GM23248 (cell line): ENCODE measurements at regions not wholly inside any gene's neighbourhood (a gene's known extent, or its start where the extent isn't known, plus 50 kb on each side); places are given as distances from the start of the nearest gene placed in this dataset.

Experiments used
- DNase-seq: peaks from one replicate; pipeline ENCODE4 v3.0.0-alpha.2; 2015
- H2AFZ ChIP-seq: fragments of 200-600 bp; sonication (generic); 2 replicates; pipeline ENCODE4 v1.6.1; 2016; ENCODE audit warnings: antibody characterized with exemption
- H3F3A ChIP-seq: fragments of 200-600 bp; sonication (generic); 2 replicates; pipeline ENCODE4 v1.6.1; 2016; ENCODE audit warnings: mild to moderate bottlenecking, antibody characterized with exemption, mixed run types; ENCODE audit not compliant: insufficient read depth
- H3K27ac ChIP-seq: fragments of 200-600 bp; sonication (generic); 2 replicates; pipeline ENCODE4 v1.5.1; 2016; ENCODE audit warnings: mild to moderate bottlenecking
- H3K27me3 ChIP-seq: fragments of 200-600 bp; sonication (generic); replicated peaks from 2 replicates; pipeline ENCODE4 v1.6.1; 2016; ENCODE audit warnings: mild to moderate bottlenecking; ENCODE audit not compliant: insufficient read depth
- H3K36me3 ChIP-seq: fragments of 200-600 bp; sonication (generic); 2 replicates; pipeline ENCODE4 v1.6.1; 2016; ENCODE audit warnings: low read depth, mild to moderate bottlenecking
- H3K4me1 ChIP-seq: fragments of 200-600 bp; sonication (generic); 2 replicates; pipeline ENCODE4 v1.6.1; 2016; ENCODE audit warnings: mild to moderate bottlenecking; ENCODE audit not compliant: insufficient read depth
- H3K4me2 ChIP-seq: fragments of 200-600 bp; sonication (generic); one replicate; pipeline ENCODE4 v1.6.1; 2016; ENCODE audit warnings: mild to moderate bottlenecking; ENCODE audit not compliant: unreplicated experiment
- H3K4me3 ChIP-seq: fragments of 200-600 bp; sonication (generic); 2 replicates; pipeline ENCODE4 v1.5.1; 2016; ENCODE audit warnings: mild to moderate bottlenecking
- H3K79me2 ChIP-seq: fragments of 200-600 bp; sonication (generic); 2 replicates; pipeline ENCODE4 v1.6.1; 2016; ENCODE audit warnings: mild to moderate bottlenecking; ENCODE audit not compliant: insufficient read depth
- H3K9ac ChIP-seq: fragments of 200-600 bp; sonication (generic); 2 replicates; pipeline ENCODE4 v1.6.1; 2016; ENCODE audit warnings: mild to moderate bottlenecking
- H3K9me2 ChIP-seq: fragments of 200-600 bp; sonication (generic); 2 replicates; pipeline ENCODE4 v1.6.1; 2016; ENCODE audit warnings: mixed run types, mild to moderate bottlenecking, moderate library complexity; ENCODE audit not compliant: insufficient read depth
- H3K9me3 ChIP-seq: fragments of 200-600 bp; sonication (generic); one replicate; pipeline ENCODE4 v1.6.1; 2017; ENCODE audit warnings: low read depth
- H4K20me1 ChIP-seq: fragments of 200-600 bp; sonication (generic); 2 replicates; pipeline ENCODE4 v1.6.0; 2016; ENCODE audit not compliant: insufficient read depth
- EZH2 ChIP-seq: fragments of 200-600 bp; sonication (generic); IDR thresholded peaks from 2 replicates; pipeline ENCODE4 v1.6.1; 2018; ENCODE audit warnings: antibody characterized with exemption, mild to moderate bottlenecking; ENCODE audit not compliant: insufficient read depth, poor library complexity, severe bottlenecking
- EZH2phosphoT487 ChIP-seq: fragments of 200-600 bp; sonication (generic); IDR thresholded peaks from 2 replicates; pipeline ENCODE4 v1.6.1; 2018; ENCODE audit warnings: antibody characterized with exemption, moderate library complexity, mild to moderate bottlenecking, low read depth; ENCODE audit not compliant: insufficient read depth
- WGBS, 2 experiments: methylation state at CpG; one replicate each; pipeline ENCODE4 v1.1.6; 2015 to 2017; ENCODE audit warnings: low lambda C conversion rate in 2 of 2, low coverage in 1 of 2; ENCODE audit errors: missing lambda C conversion rate in 2 of 2; 5-methylcytosine and 5-hydroxymethylcytosine counted together
- in situ Hi-C: fragments of 300-500 bp; cut with MboI; formaldehyde crosslinking; loops from 2 replicates; pipeline ENCODE4 v1.15.0; 2020

DNA sequence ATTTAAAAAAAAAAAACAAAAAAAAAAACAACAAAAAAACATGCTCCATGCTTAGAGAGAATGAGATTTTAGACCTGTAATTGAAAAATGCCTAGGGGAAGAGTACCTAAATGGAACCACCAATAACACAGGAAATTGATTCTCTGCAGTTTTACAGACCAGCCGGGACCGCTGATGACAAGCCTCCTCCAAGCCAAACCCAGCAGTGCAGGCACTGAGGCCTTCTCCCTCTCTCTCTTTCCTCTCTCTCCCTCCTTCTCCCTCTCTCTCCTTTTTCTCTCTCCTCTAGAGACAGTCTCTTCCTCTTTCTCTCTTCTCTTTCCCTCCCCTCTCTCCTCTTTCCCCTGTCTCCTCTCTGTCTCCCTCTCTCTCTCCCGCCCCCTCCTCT is 228.8 kb upstream of the COPS8 start:
- H2AFZ ChIP-seq, result no peak overlapping the region
- no peak overlapping the region for H3K9ac ChIP-seq
- no peak overlapping the region for H3K4me2 ChIP-seq
- no peaks in the 10 kb centered on the region for H3K27me3 ChIP-seq
- in situ Hi-C loops, result no loop called here
- no peaks in the 10 kb centered on the region for H3K9me3 ChIP-seq
- TF ChIP-seq EZH2 (no peak), EZH2phosphoT487 (no peak)
- H3K36me3 ChIP-seq, result no peaks in the 10 kb centered on the region
- no peaks in the 10 kb centered on the region for H3K9me2 ChIP-seq
- no peaks in the 10 kb centered on the region for H4K20me1 ChIP-seq
- DNase-seq, result no peak
- H3K4me3 ChIP-seq, result no peak overlapping the region
- WGBS, 2 experiments, result 47 to 63% methylated on average over 2 to 3 of the region's 3 CpGs
- H3K27ac ChIP-seq, result no peak overlapping the region
- no peaks in the 10 kb centered on the region for H3K79me2 ChIP-seq
- no peaks in the 10 kb centered on the region; the same call in 1 of the 2 replicates for H3K4me1 ChIP-seq
- 0 out of 2 replicates have a peak, but pooled peaks cover under 1% of the 10 kb centered on the region for H3F3A ChIP-seq

DNA sequence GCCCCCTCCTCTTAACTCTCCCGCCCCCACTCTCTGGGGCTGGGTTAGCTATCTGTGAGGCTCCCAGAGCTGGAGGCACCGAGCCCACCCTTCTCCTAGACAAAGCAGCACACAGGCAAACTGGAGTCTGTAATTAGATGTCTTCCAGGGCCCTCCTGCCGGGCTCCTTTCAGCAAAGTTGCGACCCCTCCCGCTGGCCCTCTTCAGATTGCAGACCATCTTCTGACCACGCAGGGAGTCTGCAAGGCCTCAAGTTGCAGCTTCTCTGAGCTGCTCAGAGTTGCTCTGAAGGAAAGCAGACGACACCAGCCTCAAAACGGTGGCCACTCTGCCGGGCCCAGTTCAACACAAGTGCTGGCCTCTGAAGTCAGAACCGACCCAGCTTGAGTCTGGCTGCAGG is 228.4 kb upstream of the COPS8 start:
- 80 to 82% methylated on average over 9 to 10 of the region's 10 CpGs for WGBS, 2 experiments
- Histone ChIP-seq H4K20me1 (no peaks in the 10 kb centered on the region), H3F3A (peaks cover 4% of the 10 kb centered on the region), H3K9ac (no peak overlapping the region), H3K4me1 (peaks cover 4% of the 10 kb centered on the region), H3K36me3 (no peaks in the 10 kb centered on the region), H3K4me2 (no peak overlapping the region), H3K79me2 (no peaks in the 10 kb centered on the region), H3K9me3 (no peaks in the 10 kb centered on the region), H3K4me3 (no peak overlapping the region), H3K27ac (no peak overlapping the region), H2AFZ (no peak overlapping the region), H3K27me3 (no peaks in the 10 kb centered on the region), H3K9me2 (no peaks in the 10 kb centered on the region)
- TF ChIP-seq EZH2phosphoT487 (no peak), EZH2 (no peak)
- in situ Hi-C loops, result no loop called here
- DNase-seq, result no peak

DNA sequence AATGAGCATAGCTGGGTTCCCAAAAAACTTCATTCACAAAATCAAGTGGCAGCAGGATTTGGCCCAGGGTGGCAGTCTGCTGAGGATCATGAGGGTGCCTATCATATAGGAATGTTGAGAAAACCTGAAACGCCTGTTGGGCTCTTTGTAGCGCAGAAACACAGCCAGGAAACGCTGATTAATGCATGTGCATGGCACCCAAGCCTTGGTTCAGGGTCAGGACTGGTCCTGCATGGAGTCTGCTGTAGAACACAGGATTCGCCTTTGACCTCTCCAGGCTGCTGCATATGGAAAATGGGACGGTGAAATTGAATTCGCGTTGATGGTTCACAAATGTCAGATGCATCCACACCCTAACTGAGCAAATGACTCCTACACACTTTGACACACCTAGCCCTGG is 227.9 kb upstream of the COPS8 start:
- Histone ChIP-seq H3K4me1 (peaks cover 9% of the 10 kb centered on the region), H3K4me3 (no peak overlapping the region), H3K9me2 (no peaks in the 10 kb centered on the region), H4K20me1 (no peaks in the 10 kb centered on the region), H3K9me3 (no peaks in the 10 kb centered on the region), H2AFZ (no peak overlapping the region), H3F3A (peaks cover 9% of the 10 kb centered on the region), H3K36me3 (no peaks in the 10 kb centered on the region), H3K4me2 (no peak overlapping the region), H3K9ac (no peak overlapping the region), H3K27me3 (no peaks in the 10 kb centered on the region), H3K27ac (no peak overlapping the region), H3K79me2 (no peaks in the 10 kb centered on the region)
- WGBS, 2 experiments, result 97 to 98% methylated on average over 7 of the region's 7 CpGs
- in situ Hi-C loops, result no loop called here
- no peak for TF ChIP-seq EZH2
- DNase-seq, result no peak

DNA sequence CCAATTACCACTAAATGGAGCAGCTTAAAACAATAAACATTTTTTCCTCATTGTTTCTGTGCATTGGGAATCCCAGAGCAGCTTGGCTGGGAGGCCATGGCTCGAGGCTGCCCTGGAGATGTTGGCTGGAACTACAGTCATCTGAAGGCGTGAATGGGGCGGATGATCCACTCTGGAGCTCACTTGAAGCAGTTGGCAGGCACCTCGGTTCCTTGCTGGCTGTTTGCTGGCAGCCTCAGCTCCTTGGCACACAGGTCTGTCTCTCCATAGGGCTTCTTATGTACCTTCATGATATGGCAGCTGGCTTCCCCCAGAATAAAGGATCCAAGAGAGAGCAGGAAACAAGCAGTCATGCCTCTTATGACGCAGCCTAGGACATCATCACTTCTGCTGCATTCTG is 227.0 kb upstream of the COPS8 start:
- Histone ChIP-seq H3K9ac (no peak overlapping the region), H3K4me1 (peaks cover 17% of the 10 kb centered on the region), H3F3A (peaks cover 17% of the 10 kb centered on the region), H3K4me2 (no peak overlapping the region), H2AFZ (no peak overlapping the region), H3K79me2 (no peaks in the 10 kb centered on the region), H4K20me1 (no peaks in the 10 kb centered on the region), H3K9me2 (no peaks in the 10 kb centered on the region), H3K36me3 (no peaks in the 10 kb centered on the region), H3K9me3 (no peaks in the 10 kb centered on the region), H3K4me3 (no peak overlapping the region), H3K27me3 (no peaks in the 10 kb centered on the region), H3K27ac (no peak overlapping the region)
- DNase-seq, result no peak
- no peak for TF ChIP-seq EZH2
- TF ChIP-seq EZH2phosphoT487, result no peak
- in situ Hi-C loops, result no loop called here
- WGBS, 2 experiments, result 72 to 73% methylated on average over 5 of the region's 5 CpGs

DNA sequence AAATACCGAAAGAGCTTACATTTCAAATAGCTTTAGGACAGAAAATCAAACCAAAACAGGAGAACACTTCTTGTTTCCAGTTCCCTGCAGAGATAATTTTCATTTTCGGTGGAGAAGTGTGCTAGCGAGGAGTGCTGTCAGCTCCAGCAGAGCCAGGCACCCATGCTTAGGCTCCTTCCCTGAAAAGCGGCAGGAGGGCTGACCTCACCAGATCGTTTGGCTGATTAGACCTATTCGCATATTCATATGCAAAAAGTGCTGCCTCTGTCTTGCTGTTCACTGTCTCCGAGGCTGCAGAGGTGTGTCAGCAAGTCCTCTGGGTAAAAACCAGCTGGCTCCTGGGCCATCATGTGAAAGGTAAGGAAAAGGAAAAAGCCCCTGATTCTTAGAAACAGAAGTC is 225.8 kb upstream of the COPS8 start:
- in situ Hi-C loops, result no loop called here
- no peaks in the 10 kb centered on the region for H3K79me2 ChIP-seq

More for the DNA sequence above, 225.8 kb upstream of the COPS8 start:
- no peak overlapping the region for H3K27ac ChIP-seq
- DNase-seq, result no peak
- H4K20me1 ChIP-seq, result no peaks in the 10 kb centered on the region
- no peaks in the 10 kb centered on the region for H3K9me2 ChIP-seq
- TF ChIP-seq EZH2phosphoT487, result no peak
- TF ChIP-seq EZH2, result no peak
- no peak overlapping the region for H3K4me2 ChIP-seq
- H3K9me3 ChIP-seq, result no peaks in the 10 kb centered on the region
- no peak overlapping the region for H2AFZ ChIP-seq
- H3F3A ChIP-seq, result peaks cover 22% of the 10 kb centered on the region
- no peaks in the 10 kb centered on the region for H3K36me3 ChIP-seq
- H3K27me3 ChIP-seq, result no peaks in the 10 kb centered on the region
- no peak overlapping the region for H3K4me3 ChIP-seq
- peaks cover 19% of the 10 kb centered on the region for H3K4me1 ChIP-seq
- WGBS, 2 experiments, result 81 to 93% methylated on average over 6 to 7 of the region's 7 CpGs
- no peak overlapping the region for H3K9ac ChIP-seq
